Activated T-helper 2 cell treated with anti-CD3 and anti-CD28 coated beads, Interferon-gamma antibody, Interleukin-2, Interleukin-4, amounts not matched to agents 10 μg/mL and 5 μg/mL and 100 μg/mL, durations not matched to agents 14 hours and 24 hours and 36 hours (primary cell): ENCODE measurements at regions not wholly inside any gene's neighbourhood (a gene's known extent, or its start where the extent isn't known, plus 50 kb on each side); places are given as distances from the start of the nearest gene placed in this dataset.

Experiments used
- DNase-seq: peaks from one replicate; pipeline ENCODE4 v3.0.0; 2021; ENCODE audit warnings: low spot score
- H3K27ac Mint-ChIP-seq: one replicate; pipeline ENCODE4 v1.8.0; 2021; ENCODE audit warnings: mixed read lengths
- H3K27me3 Mint-ChIP-seq: one replicate; pipeline ENCODE4 v1.8.0; 2021; ENCODE audit warnings: low read depth, mixed read lengths
- H3K36me3 Mint-ChIP-seq: one replicate; pipeline ENCODE4 v1.8.0; 2021; ENCODE audit warnings: low read depth, mixed read lengths
- H3K4me1 Mint-ChIP-seq: one replicate; pipeline ENCODE4 v1.8.0; 2021; ENCODE audit warnings: low read depth, mixed read lengths
- H3K4me3 Mint-ChIP-seq: one replicate; pipeline ENCODE4 v1.8.0; 2021; ENCODE audit warnings: low read depth, mild to moderate bottlenecking, moderate library complexity, mixed read lengths
- H3K9me3 Mint-ChIP-seq: one replicate; pipeline ENCODE4 v1.8.0; 2021; ENCODE audit warnings: mixed read lengths
- intact Hi-C: fragments of 100-400 bp; cut with micrococcal nuclease; formaldehyde crosslinking; loops from one replicate; pipeline ENCODE4 v1.15.1; 2023

DNA sequence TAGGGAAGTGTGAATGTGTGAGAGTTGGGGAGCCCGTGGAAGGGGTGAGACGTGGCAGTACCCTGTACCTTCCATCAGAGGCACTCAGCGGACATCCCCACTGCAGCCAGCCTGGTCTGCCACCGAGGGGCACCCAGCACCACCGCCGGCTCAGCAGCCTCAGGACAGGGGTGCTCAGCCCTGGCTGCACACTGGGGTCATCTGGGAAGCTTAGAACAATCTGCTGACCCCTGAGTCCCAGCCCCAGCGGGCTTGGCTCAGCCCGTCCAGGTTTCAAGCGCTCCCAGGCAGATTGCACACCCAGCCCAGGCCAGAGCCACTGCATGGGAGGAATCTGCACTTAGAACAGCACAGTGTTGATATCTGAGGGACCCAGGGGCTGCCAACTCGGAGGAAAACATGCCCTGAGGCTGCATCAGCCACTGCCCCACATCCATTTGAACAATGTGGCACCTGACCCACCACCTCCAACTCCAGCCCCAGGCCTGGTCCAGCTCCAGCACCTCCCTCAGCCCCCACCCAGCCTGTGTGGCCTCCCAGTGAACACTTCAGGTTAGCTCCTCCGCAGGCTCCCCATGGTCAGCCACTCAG lies 147.1 kb upstream of the OTOS start:
- peaks cover 7% of the 10 kb centered on the region for H3K9me3 Mint-ChIP-seq
- intact Hi-C loops = no loop called here
- DNase-seq = no peak
- no peaks in the 10 kb centered on the region for H3K4me1 Mint-ChIP-seq
- H3K36me3 Mint-ChIP-seq = no peaks in the 10 kb centered on the region
- H3K27me3 Mint-ChIP-seq = peaks cover 9% of the 10 kb centered on the region
- no peak overlapping the region for H3K27ac Mint-ChIP-seq
- no peak overlapping the region for H3K4me3 Mint-ChIP-seq

- Mint-ChIP-seq H3K36me3 (no peaks in the 10 kb centered on the region), H3K9me3 (peaks cover 7% of the 10 kb centered on the region), H3K4me1 (no peaks in the 10 kb centered on the region), H3K4me3 (no peak overlapping the region), H3K27me3 (peaks cover 6% of the 10 kb centered on the region), H3K27ac (no peak overlapping the region)
- intact Hi-C loops = no loop called here
- no peak for DNase-seq
Observed at GRCh38 chr2:240288087-240288521, 147.4 kb upstream of the GPC1 start.

- Mint-ChIP-seq H3K27ac (no peak overlapping the region), H3K36me3 (no peaks in the 10 kb centered on the region), H3K4me3 (no peak overlapping the region), H3K9me3 (no peaks in the 10 kb centered on the region), H3K4me1 (no peaks in the 10 kb centered on the region), H3K27me3 (no peaks in the 10 kb centered on the region)
- DNase-seq = no peak
- intact Hi-C loops = no loop called here
Observed at GRCh38 chr2:240289701-240290431, 145.6 kb upstream of the GPC1 start.

GRCh38 chr2:240290432-240291336 lies 144.8 kb upstream of the GPC1 start:
- DNase-seq = no peak
- H3K27me3 Mint-ChIP-seq = no peaks in the 10 kb centered on the region

DNA sequence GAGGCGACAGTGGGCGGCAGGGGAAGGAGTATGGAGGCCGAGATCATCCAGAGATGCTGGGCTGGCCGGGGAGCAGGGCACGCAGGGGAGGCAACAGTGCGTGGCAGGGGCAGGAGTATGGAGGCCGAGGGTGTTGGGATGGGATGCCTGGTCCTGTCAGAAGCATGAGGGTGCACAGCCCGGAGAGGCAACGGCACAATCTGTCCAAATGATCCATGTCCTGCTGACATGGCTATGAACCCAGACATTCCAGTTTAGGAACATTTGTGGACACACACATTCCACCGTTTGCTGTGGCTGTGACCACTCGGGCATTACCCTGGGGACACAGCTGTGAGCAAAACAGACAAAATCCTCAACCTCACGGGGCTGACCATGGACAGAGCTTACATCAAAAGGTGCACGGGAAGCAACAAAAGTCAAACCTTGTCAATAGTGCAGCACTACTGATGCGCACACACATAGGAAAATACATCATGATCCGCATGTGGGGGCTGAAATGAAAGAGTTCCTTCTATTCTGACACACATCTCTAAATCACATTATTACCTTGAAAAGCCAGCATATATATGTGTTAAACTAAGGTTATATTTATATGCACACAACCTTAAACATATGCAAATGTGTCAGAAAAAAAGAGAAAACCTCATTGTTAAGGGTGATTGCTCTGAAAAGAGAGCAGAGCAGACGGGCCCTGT lies 144.0 kb upstream of the GPC1 start:
- Mint-ChIP-seq H3K4me3 (no peak overlapping the region), H3K27ac (no peak overlapping the region), H3K9me3 (no peaks in the 10 kb centered on the region), H3K36me3 (no peaks in the 10 kb centered on the region), H3K27me3 (no peaks in the 10 kb centered on the region), H3K4me1 (no peaks in the 10 kb centered on the region)
- no peak for DNase-seq
- intact Hi-C loops = no loop called here

More at GRCh38 chr2:240290432-240291336, 144.8 kb upstream of the GPC1 start:
- Mint-ChIP-seq H3K4me1 (no peaks in the 10 kb centered on the region), H3K36me3 (no peaks in the 10 kb centered on the region), H3K9me3 (no peaks in the 10 kb centered on the region), H3K4me3 (no peak overlapping the region), H3K27ac (no peak overlapping the region)
- intact Hi-C loops = no loop called here

DNA sequence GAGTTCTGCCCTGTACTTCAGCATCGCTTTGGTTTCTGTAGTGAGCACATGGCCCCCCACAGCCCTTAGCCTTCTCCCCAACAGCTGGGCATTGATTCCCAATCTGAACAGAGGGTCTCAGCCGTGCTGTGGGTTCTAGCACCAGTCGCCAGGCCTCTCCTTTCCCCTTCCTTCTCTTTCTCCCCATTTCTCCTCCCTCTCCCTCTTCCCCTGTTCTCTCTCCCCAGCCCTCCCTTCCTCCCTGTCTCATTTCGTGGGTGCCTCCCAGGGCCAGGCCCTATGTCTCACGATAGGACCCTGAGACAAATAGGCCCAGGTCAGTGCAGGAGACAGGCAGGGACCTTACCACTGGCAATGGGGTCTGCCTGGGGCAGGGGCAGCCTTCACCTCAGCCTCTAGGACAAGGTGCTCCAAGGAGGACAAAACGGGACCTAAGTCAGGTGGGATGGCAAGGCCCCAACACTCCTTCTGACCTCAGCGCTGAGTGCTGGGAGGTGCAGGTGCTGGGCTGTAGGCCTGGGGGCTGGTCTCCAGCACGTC lies 143.4 kb upstream of the GPC1 start:
- Mint-ChIP-seq H3K4me3 (no peak overlapping the region), H3K4me1 (no peaks in the 10 kb centered on the region), H3K27me3 (no peaks in the 10 kb centered on the region), H3K27ac (no peak overlapping the region), H3K36me3 (no peaks in the 10 kb centered on the region), H3K9me3 (no peaks in the 10 kb centered on the region)
- no peak for DNase-seq
- intact Hi-C loops = no loop called here

GRCh38 chr2:240292619-240293525 lies 142.6 kb upstream of the GPC1 start:
- Mint-ChIP-seq H3K4me3 (no peak overlapping the region), H3K27me3 (no peaks in the 10 kb centered on the region), H3K27ac (no peak overlapping the region), H3K4me1 (no peaks in the 10 kb centered on the region), H3K36me3 (no peaks in the 10 kb centered on the region), H3K9me3 (no peaks in the 10 kb centered on the region)
- DNase-seq = no peak
- intact Hi-C loops = no loop called here

DNA sequence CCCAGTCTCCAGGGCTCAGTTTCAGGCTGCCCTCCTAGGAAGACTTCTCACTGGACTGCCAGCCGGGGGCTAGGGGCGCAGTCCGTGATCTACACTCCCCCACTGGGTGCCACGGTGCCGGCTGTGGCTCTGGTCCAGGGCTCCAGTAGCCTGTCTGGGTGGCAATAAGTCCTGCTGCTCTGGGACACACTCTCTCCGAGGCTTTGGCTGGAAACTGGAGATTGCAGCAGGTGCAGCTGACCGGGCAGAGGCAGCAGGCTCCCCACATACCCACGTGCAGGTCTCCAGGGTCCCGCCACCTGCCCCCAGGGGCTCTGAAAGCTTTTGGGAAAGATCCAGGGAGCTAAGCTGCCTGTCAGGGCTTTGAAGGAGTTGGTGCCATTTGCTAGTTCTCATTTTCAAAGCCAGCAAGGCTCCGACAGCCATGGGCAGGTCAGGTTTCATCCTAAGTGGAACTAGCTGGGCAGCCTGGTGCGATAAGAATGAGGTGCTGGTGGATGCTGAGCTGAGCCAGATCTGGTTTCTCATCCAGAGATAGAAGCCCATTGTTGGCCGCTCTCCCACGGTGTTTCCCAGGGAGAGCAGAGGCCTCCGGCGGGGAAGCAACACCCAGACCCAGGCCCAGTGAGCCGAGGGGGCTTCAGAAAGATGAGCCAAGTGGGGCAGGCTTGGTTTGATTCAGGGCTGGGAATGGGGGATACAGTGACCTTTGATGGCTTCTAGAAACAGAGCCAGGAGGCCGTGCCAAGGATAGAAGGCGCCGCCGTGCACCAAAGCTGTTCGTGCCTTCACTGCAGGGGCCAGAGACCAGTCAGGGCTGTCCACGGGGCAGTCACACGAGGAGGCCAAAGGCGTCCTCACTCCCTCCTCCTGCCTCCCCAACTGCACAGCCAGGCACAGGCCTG lies 141.7 kb upstream of the GPC1 start:
- DNase-seq = no peak
- Mint-ChIP-seq H3K4me3 (no peak overlapping the region), H3K36me3 (no peaks in the 10 kb centered on the region), H3K9me3 (no peaks in the 10 kb centered on the region), H3K27ac (no peak overlapping the region), H3K27me3 (no peaks in the 10 kb centered on the region), H3K4me1 (no peaks in the 10 kb centered on the region)
- intact Hi-C loops = no loop called here

DNA sequence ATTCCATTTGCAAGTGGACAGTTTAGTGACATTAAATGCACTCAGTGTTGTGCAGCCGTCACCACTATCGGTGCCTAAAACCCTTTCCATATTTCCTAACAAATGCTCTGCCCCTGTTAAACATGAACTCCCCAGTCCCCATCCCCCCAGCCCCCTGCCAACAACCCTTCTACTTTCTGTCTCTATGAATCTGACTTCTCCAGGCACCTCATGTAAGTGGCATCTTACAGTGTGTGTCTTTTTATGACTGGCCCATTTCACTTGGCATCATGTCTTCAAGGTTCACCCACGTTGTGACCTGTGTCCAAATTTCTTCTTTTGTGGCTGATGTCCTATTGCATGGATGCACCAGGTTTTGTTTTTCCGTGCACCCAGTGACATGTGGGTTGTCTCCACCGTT lies 140.9 kb upstream of the GPC1 start:
- H3K36me3 Mint-ChIP-seq = no peaks in the 10 kb centered on the region
- no peak overlapping the region for H3K4me3 Mint-ChIP-seq
- no peak overlapping the region for H3K27ac Mint-ChIP-seq
- intact Hi-C loops = no loop called here
- H3K9me3 Mint-ChIP-seq = no peaks in the 10 kb centered on the region
- H3K27me3 Mint-ChIP-seq = no peaks in the 10 kb centered on the region
- no peaks in the 10 kb centered on the region for H3K4me1 Mint-ChIP-seq
- DNase-seq = no peak

DNA sequence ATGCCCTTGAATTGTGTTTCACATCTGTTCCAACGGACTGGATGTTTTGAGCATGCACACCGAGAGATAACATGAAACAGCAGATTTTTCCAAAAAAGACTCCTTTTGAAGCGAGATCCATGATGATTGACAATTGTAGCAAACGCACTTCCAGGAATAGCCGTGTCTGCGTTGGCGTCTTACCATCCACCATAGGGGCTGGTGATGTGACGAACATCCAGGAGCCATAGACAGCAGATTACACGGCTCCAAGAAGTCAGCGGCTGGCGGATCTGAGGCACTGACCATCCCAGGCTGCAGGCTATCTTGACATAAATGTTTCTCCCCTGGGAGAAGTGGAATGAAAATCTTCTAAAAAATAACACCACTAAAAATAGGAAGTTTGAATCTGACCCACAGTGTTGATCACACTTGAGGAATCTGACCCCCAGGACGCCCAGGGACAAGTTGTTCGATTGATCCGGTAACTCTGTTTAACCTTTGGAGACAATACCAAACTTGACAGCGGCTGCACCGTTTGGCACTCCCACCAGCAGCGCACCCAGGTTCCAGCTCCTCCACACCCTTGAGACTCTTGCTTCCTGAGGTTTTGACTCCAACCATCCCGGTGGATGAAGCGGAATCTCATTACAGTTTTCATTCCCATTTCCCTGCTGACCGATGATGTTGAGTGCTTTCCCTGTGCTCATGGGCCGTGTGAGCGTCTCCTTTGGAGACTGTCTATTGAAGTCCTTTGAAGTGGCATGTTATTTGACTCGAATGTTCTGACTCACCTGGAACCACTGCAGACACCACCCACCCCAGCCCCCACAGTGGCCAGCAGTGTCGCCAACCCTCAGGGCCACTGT lies 140.0 kb upstream of the GPC1 start:
- H3K36me3 Mint-ChIP-seq = no peaks in the 10 kb centered on the region
- no peak overlapping the region for H3K4me3 Mint-ChIP-seq
- H3K9me3 Mint-ChIP-seq = no peaks in the 10 kb centered on the region

More for the DNA sequence above, 140.0 kb upstream of the GPC1 start:
- no peak for DNase-seq
- Mint-ChIP-seq H3K4me1 (no peaks in the 10 kb centered on the region), H3K27ac (no peak overlapping the region), H3K27me3 (no peaks in the 10 kb centered on the region)
- intact Hi-C loops = no loop called here
